Esophagus muscularis mucosa (tissue), 4 donors: ENCODE measurements at regions not wholly inside any gene's neighbourhood (a gene's known extent, or its start where the extent isn't known, plus 50 kb on each side); places are given as distances from the start of the nearest gene placed in this dataset.

ENCODE experiments used
- EP300 ChIP-seq: sonication (generic); formaldehyde crosslinking; IDR thresholded peaks from one replicate; pipeline ENCODE4 v1.6.1; 2017; ENCODE audit warnings: antibody characterized with exemption
- POLR2AphosphoS5 ChIP-seq, 2 donors: sonication (generic); formaldehyde crosslinking; IDR thresholded peaks; one replicate each; pipeline ENCODE4 v1.6.1; 2017; ENCODE audit warnings: antibody characterized with exemption in 2 of 2
- TF ChIP-seq, protein P1 (sequence below), 3 experiments: fragments of 200-600 bp in 2 of 3; fragments of 450-650 bp in 1 of 3; sonication (generic) in 2 of 3; IDR thresholded peaks; one replicate each; pipeline ENCODE4 v1.5.1; 2017 to 2019; ENCODE audit warnings: antibody characterized with exemption in 3 of 3, mild to moderate bottlenecking in 2 of 3, moderate library complexity in 1 of 3

DNA sequence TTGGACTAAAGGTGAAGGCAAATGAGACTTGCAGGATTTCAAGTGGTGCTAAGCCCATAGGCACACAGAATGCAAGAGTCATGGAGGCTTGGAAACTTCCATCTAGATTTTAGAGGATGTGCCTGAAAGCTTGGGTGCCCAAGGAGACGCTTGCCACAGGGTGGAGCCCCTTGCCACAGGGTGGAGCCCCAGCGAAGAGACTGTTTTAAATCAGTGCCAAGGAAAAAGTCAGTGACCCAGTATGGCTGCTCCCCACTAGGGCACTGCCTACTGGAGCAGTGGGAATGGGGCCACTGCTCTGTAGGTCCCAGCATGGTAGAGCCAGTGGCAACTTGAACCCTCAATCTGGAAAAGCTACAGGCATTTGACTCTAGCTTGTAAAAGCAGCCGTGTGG is 794.2 kb upstream of the LCORL start:
- TF ChIP-seq POLR2AphosphoS5 (IDR thresholded peaks at IDR 0.05) = no peak
- TF ChIP-seq, protein P1, sequence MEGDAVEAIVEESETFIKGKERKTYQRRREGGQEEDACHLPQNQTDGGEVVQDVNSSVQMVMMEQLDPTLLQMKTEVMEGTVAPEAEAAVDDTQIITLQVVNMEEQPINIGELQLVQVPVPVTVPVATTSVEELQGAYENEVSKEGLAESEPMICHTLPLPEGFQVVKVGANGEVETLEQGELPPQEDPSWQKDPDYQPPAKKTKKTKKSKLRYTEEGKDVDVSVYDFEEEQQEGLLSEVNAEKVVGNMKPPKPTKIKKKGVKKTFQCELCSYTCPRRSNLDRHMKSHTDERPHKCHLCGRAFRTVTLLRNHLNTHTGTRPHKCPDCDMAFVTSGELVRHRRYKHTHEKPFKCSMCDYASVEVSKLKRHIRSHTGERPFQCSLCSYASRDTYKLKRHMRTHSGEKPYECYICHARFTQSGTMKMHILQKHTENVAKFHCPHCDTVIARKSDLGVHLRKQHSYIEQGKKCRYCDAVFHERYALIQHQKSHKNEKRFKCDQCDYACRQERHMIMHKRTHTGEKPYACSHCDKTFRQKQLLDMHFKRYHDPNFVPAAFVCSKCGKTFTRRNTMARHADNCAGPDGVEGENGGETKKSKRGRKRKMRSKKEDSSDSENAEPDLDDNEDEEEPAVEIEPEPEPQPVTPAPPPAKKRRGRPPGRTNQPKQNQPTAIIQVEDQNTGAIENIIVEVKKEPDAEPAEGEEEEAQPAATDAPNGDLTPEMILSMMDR (IDR thresholded peaks at IDR 0.05) = no peak
- no peak for TF ChIP-seq EP300
